ENCODE measurements at regions not wholly inside any gene's neighbourhood (a gene's known extent, or its start where the extent isn't known, plus 50 kb on each side); places are given as distances from the start of the nearest gene placed in this dataset.

DNA sequence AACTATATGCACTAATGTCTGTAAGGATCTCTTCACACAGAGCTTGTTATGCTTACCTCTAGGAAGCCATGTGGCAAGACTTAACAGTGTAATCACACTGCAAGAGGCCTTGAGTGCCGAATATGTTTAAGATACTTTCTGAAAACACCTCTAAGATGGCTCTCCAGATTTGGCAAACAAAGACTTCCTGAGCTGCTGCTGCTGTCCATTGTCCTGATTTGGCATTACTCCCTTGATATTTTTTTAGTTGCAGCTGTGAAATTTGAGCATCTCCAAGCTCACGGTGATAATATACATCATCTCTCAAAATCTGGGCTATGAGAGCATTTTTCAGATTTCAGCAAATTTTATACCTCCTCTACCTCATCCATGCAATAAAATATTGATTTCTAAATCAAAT is 384.5 kb upstream of the CDH6 start:
- TF ChIP-seq, protein P1, sequence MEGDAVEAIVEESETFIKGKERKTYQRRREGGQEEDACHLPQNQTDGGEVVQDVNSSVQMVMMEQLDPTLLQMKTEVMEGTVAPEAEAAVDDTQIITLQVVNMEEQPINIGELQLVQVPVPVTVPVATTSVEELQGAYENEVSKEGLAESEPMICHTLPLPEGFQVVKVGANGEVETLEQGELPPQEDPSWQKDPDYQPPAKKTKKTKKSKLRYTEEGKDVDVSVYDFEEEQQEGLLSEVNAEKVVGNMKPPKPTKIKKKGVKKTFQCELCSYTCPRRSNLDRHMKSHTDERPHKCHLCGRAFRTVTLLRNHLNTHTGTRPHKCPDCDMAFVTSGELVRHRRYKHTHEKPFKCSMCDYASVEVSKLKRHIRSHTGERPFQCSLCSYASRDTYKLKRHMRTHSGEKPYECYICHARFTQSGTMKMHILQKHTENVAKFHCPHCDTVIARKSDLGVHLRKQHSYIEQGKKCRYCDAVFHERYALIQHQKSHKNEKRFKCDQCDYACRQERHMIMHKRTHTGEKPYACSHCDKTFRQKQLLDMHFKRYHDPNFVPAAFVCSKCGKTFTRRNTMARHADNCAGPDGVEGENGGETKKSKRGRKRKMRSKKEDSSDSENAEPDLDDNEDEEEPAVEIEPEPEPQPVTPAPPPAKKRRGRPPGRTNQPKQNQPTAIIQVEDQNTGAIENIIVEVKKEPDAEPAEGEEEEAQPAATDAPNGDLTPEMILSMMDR (IDR thresholded peaks at IDR 0.05; ENCODE audit: control extremely low read depth, extremely low read depth, low read depth, missing control alignments), result no peak
- ChIA-PET CTCF (interaction anchor here (1.0 kb wide), 1 partner anchor 11 kb away, joined by 4 read pairs; no protein-coding TSS in a partner anchor), POLR2A (no interaction called here)
- no peak for DNase-seq (ENCODE audit: extremely low spot score)

DNA sequence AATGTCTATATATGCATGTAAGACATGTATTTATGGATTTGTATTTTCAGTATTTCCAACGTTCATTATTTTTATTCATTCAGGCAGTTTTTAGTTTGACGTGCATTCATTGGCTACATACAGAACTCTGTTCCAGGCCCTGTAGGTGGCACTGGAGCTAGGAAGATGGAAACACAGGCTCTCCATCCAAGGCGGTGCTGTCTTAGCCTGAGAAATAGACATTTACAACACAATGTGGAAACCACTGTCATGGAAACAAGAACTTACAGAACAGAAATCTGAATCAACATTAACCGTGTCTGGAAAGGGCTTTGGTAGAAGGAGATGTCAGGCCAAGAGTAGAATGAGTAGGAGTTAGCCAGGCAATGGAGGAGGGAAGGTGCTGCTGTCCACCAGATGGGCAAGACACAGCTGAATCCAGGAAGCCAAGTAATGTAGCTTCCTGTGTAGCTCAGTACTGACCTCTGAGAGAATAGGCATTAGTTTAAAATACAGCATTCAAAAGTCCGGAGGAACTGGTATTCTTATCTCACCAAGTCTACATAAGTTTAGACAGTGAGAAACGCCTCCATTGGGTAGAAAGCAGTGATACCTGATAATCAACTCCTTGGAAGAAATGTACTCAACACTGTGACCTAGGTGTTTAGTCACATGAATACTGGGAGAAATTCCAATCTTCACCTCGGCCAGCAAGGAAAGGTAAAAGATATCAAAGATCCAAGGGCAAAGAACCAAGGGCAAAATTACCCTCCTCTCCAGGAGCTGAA is 388.6 kb upstream of the CDH6 start:
- ChIA-PET POLR2A (no interaction called here), CTCF (interaction anchor here (1.6 kb wide), 1 partner anchor 12 kb away, joined by 3 read pairs; no protein-coding TSS in a partner anchor)
- TF ChIP-seq, protein P1 (IDR thresholded peaks at IDR 0.05; ENCODE audit: control extremely low read depth, extremely low read depth, low read depth, missing control alignments), result no peak
- DNase-seq (ENCODE audit: extremely low spot score), result no peak

DNA sequence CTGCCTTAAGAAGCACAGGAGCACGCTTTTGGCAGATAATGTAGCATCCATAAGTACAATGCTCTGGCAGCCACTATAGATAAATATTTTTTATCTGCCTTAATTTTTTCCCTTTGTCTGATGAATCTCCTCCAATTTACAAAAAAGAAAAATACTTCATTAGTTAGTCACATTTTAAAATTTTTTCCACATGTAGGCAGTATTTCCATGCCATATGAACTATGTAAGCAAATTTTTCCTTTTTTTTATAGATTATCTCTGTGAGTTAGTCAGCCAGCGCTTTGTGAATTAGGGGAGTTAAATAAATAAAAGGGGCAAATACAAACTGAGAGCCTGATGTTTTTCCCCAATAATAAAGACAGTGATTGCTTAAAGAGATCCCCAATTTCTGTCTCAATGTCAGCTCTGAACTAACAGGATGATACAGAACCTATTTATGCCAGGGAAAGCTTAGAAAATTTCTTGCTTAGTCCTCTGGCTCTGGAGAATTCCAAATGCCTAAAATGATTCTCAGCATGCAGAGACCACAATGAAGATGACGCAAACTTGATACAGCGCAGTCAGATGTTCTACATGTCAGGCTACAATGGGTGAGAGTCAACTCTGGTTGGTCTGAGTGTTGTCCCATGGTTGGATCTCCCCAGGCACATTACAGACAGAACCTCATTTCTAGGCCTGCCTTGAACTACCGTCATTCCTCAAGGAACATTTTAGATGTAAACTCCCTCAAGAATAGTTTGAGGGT is 390.4 kb upstream of the CDH6 start:
- TF ChIP-seq, protein P1 (IDR thresholded peaks at IDR 0.05; ENCODE audit: control extremely low read depth, extremely low read depth, low read depth, missing control alignments), result no peak
- no peak for DNase-seq (ENCODE audit: extremely low spot score)
- ChIA-PET POLR2A (no interaction called here), CTCF (no interaction called here)

DNA sequence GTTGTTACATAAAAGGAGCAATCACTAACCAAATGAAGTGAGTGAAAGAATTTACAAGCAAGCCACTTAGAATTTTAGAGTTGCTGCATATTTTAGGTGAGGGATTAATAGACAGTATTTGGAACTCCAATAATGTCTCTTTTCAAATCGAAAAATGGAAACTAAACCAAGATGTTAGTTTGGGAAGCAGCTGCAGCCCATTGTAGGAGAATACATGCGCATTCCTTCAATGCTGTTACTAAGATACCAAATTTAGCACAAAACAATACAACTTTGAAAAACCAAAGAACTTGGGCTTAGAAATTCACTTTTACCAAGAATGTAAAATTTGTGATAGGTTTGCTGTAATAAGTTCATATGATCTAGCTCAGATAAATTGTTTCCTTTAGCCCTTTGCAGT is 411.8 kb upstream of the CDH6 start:
- ChIA-PET POLR2A (no interaction called here), CTCF (no interaction called here)
- TF ChIP-seq, protein P1 (IDR thresholded peaks at IDR 0.05; ENCODE audit: control extremely low read depth, extremely low read depth, low read depth, missing control alignments), result no peak
- no peak for DNase-seq (ENCODE audit: extremely low spot score)

DNA sequence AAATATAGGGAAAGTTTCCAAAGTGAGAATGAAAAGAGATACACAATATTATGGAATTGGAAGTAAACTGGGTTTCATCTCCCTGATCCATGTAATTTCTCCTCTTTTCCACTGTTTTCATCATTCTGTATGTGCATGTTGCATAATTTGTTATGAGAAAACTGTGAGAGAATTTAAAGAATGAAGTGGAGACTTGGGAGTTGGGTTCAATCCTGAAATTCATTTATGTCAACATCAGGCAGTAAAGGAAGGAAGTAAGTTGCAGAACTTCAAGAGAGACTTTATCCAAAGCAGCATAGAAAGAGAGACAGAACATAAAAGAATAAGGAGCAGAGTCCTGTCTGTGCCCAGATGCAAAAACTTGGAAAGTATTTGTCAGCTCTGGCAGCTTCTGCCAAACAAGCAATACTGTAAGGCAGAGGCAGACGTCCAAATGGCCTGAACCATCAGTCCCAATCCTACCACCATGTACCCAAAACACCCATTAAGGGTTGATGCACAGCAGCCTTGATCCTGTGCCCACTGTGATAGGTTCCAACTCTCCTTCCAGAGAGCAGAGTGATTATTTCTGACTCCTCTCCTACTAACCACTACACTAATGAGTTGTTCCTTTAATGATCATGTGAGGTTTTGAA is 425.3 kb upstream of the CDH6 start:
- ChIA-PET CTCF (no interaction called here), POLR2A (no interaction called here)
- DNase-seq (ENCODE audit: extremely low spot score), result no peak
- TF ChIP-seq, protein P1 (IDR thresholded peaks at IDR 0.05; ENCODE audit: control extremely low read depth, extremely low read depth, low read depth, missing control alignments), result no peak

DNA sequence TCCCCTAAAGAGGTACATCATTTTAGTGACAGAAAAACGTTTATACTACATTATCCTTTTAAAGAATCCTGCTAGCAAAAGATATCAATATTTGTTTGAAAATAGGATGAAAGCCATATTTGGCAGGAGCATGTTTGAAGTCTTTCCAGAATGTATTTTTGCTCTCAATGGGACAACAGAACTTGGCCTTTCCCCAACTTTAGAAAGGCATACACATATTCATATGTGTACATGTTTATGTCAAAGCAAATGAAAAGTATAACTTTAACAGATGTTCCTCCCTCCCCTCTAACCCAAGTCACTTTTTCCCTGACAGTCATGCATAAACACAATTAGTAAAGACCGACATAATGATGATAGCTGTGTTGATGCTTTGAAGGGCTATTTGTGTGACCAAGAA is 427.8 kb upstream of the CDH6 start:
- no peak for DNase-seq (ENCODE audit: extremely low spot score)
- TF ChIP-seq, protein P1 (IDR thresholded peaks at IDR 0.05; ENCODE audit: control extremely low read depth, extremely low read depth, low read depth, missing control alignments), result no peak
- POLR2A ChIA-PET, result no interaction called here
- CTCF ChIA-PET, result no interaction called here

Data from GM10248 (cell line).